ENCODE measurements at regions not wholly inside any gene's neighbourhood (a gene's known extent, or its start where the extent isn't known, plus 50 kb on each side); places are given as distances from the start of the nearest gene placed in this dataset.

- TF ChIP-seq POLR2A (IDR thresholded peaks at IDR 0.05) (no peak), CTCF (IDR thresholded peaks at IDR 0.05) (peak; percentile 31 to 43 (median 32))
Observed at GRCh38 chr12:124492879-124493808, 74.3 kb downstream of the NCOR2 start.

All from right lobe of liver (tissue), 4 donors.